ENCODE measurements at regions not wholly inside any gene's neighbourhood (a gene's known extent, or its start where the extent isn't known, plus 50 kb on each side); places are given as distances from the start of the nearest gene placed in this dataset.

GRCh38 chr2:125450092-125450491, 1205.9 kb upstream of the GYPC start:
- no peak for TF ChIP-seq CTCF (conservative IDR thresholded peaks at IDR 0.05)
- H3K27ac ChIP-seq = no peak overlapping the region

GRCh38 chr2:125455110-125455509, 1200.8 kb upstream of the GYPC start:
- no peak overlapping the region for H3K27ac ChIP-seq
- TF ChIP-seq CTCF (conservative IDR thresholded peaks at IDR 0.05) = no peak

GRCh38 chr2:125456693-125457363, 1199.1 kb upstream of the GYPC start:
- no peak for TF ChIP-seq CTCF (conservative IDR thresholded peaks at IDR 0.05)

GRCh38 chr2:125471963-125472362, 1184.0 kb upstream of the GYPC start:
- H3K27ac ChIP-seq = no peak overlapping the region
- peak; percentile 40 for TF ChIP-seq CTCF (conservative IDR thresholded peaks at IDR 0.05)

More at GRCh38 chr2:125456693-125457363, 1199.1 kb upstream of the GYPC start:
- no peak overlapping the region for H3K27ac ChIP-seq

GRCh38 chr2:125479143-125479636, 1176.8 kb upstream of the GYPC start:
- TF ChIP-seq CTCF (conservative IDR thresholded peaks at IDR 0.05) = no peak
- H3K27ac ChIP-seq = no peak overlapping the region

GRCh38 chr2:125490308-125490707, 1165.7 kb upstream of the GYPC start:
- no peak for TF ChIP-seq CTCF (conservative IDR thresholded peaks at IDR 0.05)
- no peak overlapping the region for H3K27ac ChIP-seq

GRCh38 chr2:125491663-125492062, 1164.3 kb upstream of the GYPC start:
- no peak for TF ChIP-seq CTCF (conservative IDR thresholded peaks at IDR 0.05)
- H3K27ac ChIP-seq = no peak overlapping the region
